HepG2 (cell line): ENCODE measurements at regions not wholly inside any gene's neighbourhood (a gene's known extent, or its start where the extent isn't known, plus 50 kb on each side); places are given as distances from the start of the nearest gene placed in this dataset.

Source experiments
- ATAC-seq: fragments of 200-7000 bp; cut with Tn5 transposase; 3 replicates; pipeline ENCODE4 v1.9.1; 2020; ENCODE audit warnings: mild to moderate bottlenecking, moderate library complexity
- BruUV-seq: library from RNA; stranded (reverse); fragments of 400-500 nt; replicated peaks from 2 replicates; lab custom pipeline; 2021; lab: Mats Ljungman, UMichigan
- CTCF ChIA-PET: fragments of 300-600 bp; formaldehyde crosslinking; extraction: SDS; loops from one replicate; lab custom pipeline; 2021; ENCODE audit warnings: low total read pairs, inconsistent platforms, low intra/inter-chr PET ratio; lab: Yijun Ruan, JAX
- POLR2A ChIA-PET: fragments of 350-600 bp; sonication (Branson Sonifier 250); formaldehyde crosslinking; loops from one replicate; lab custom pipeline; 2020; ENCODE audit warnings: antibody characterized with exemption, inconsistent platforms; lab: Yijun Ruan, JAX
- DNase-seq: peaks from one replicate; pipeline ENCODE4 v3.0.0-alpha.2; 2015; ENCODE audit warnings: low spot score
- FAIRE-seq: peaks from 3 replicates; lab custom pipeline; 2011; peaks lifted over from hg19 to GRCh38; lab: Jason Lieb, UNC
- H2AFZ ChIP-seq: one replicate; pipeline ENCODE4 v1.6.1; 2011; ENCODE audit warnings: low read length, inconsistent platforms
- H3K27ac ChIP-seq: fragments of 300-600 bp; 3 replicates; pipeline ENCODE4 v1.8.0; 2011; ENCODE audit warnings: mixed run types, mild to moderate bottlenecking, mixed read lengths, low read length, inconsistent platforms; ENCODE audit not compliant: insufficient read depth; ENCODE audit errors: extremely low read length
- H3K27me3 ChIP-seq, 2 experiments: fragments of 200-600 bp in 1 of 2; 2 replicates in 1 of 2; 3 replicates in 1 of 2; pipeline versions ENCODE4 v1.6.0 to v1.8.0; 2011; ENCODE audit warnings: low read length in 2 of 2, mild to moderate bottlenecking in 2 of 2, moderate library complexity in 2 of 2, inconsistent platforms in 1 of 2; ENCODE audit not compliant: insufficient read depth in 2 of 2, control insufficient read depth in 1 of 2
- H3K36me3 ChIP-seq, 2 experiments: fragments of 200-600 bp in 1 of 2; replicated peaks in 1 of 2; 2 replicates in 1 of 2; 3 replicates in 1 of 2; pipeline versions ENCODE4 v1.5.1 to v1.8.0; 2011; ENCODE audit warnings: low read length in 2 of 2, inconsistent platforms in 1 of 2; ENCODE audit not compliant: insufficient read depth in 2 of 2, control insufficient read depth in 1 of 2
- H3K4me1 ChIP-seq: 2 replicates; pipeline ENCODE4 v1.5.1; 2012; ENCODE audit warnings: low read length, inconsistent platforms; ENCODE audit not compliant: insufficient read depth
- H3K4me2 ChIP-seq: 2 replicates; pipeline ENCODE4 v1.6.0; 2011; ENCODE audit warnings: low read depth, low read length, inconsistent platforms
- H3K4me3 ChIP-seq, 3 experiments: fragments of 200-600 bp in 1 of 3; sonication (generic), shearing (Covaris generic) in 1 of 3; replicated peaks in 1 of 3; 2 replicates each; pipeline ENCODE4 v1.5.1; 2011 to 2016; ENCODE audit warnings: low read length in 3 of 3, inconsistent platforms in 2 of 3, low read depth in 2 of 3, mild to moderate bottlenecking in 2 of 3, control low read depth in 1 of 3, mixed read lengths in 1 of 3; ENCODE audit not compliant: insufficient read depth in 1 of 3
- H3K79me2 ChIP-seq: one replicate; pipeline ENCODE4 v1.6.1; 2011; ENCODE audit warnings: low read length, inconsistent platforms; ENCODE audit not compliant: insufficient read depth
- H3K9ac ChIP-seq: 2 replicates; pipeline ENCODE4 v1.6.0; 2011; ENCODE audit warnings: mild to moderate bottlenecking, low read depth, low read length, inconsistent platforms; ENCODE audit not compliant: insufficient read depth
- H3K9me3 ChIP-seq: 2 replicates; pipeline ENCODE4 v1.5.1; 2012; ENCODE audit warnings: mild to moderate bottlenecking, low read length
- H4K20me1 ChIP-seq: 2 replicates; pipeline ENCODE4 v1.6.0; 2011; ENCODE audit warnings: inconsistent platforms, mild to moderate bottlenecking, low read length, moderate library complexity; ENCODE audit not compliant: insufficient read depth
- BCL6 ChIP-seq: IDR thresholded peaks from 2 replicates; pipeline ENCODE4 v1.6.1; 2016; ENCODE audit warnings: missing genetic modification reagents, missing compliant biosample characterization
- BORCS8-MEF2B ChIP-seq: sonication (generic); formaldehyde crosslinking; IDR thresholded peaks from 2 replicates; pipeline ENCODE4 v1.8.0; 2022; ENCODE audit warnings: mild to moderate bottlenecking, missing genetic modification reagents
- GTF3A ChIP-seq: sonication (generic); formaldehyde crosslinking; conservative IDR thresholded peaks from 2 replicates; pipeline ENCODE4 v1.4.0; 2020; ENCODE audit warnings: mild to moderate bottlenecking, missing genetic modification reagents
- HNRNPL ChIP-seq: fragments of 200-400 bp; formaldehyde crosslinking; IDR thresholded peaks from 2 replicates; pipeline ENCODE4 v1.6.1; 2017; ENCODE audit warnings: mild to moderate bottlenecking, low read depth, low read length
- HOXD1 ChIP-seq: sonication (generic); formaldehyde crosslinking; IDR thresholded peaks from 2 replicates; pipeline ENCODE4 v1.5.0; 2020; ENCODE audit warnings: missing genetic modification reagents
- NAIF1 ChIP-seq: sonication (generic); formaldehyde crosslinking; IDR thresholded peaks from 2 replicates; pipeline ENCODE4 v1.5.0; 2020; ENCODE audit warnings: mild to moderate bottlenecking, missing genetic modification reagents, borderline replicate concordance
- NONO ChIP-seq, 2 experiments: fragments of 450-650 bp in 1 of 2; sonication (generic) in 1 of 2; formaldehyde crosslinking in 1 of 2; IDR thresholded peaks in 1 of 2; conservative IDR thresholded peaks in 1 of 2; 2 replicates each; pipeline versions ENCODE4 v1.6.1 to v1.8.0; 2017 to 2022; ENCODE audit warnings: mild to moderate bottlenecking in 1 of 2, missing genetic modification reagents in 1 of 2, moderate library complexity in 1 of 2
- TCF12 ChIP-seq, 2 experiments: fragments of 450-650 bp in 1 of 2; sonication (generic) in 1 of 2; formaldehyde crosslinking in 1 of 2; IDR thresholded peaks; 2 replicates each; pipeline versions ENCODE4 v1.6.1 to v1.8.0; 2017 to 2022; ENCODE audit warnings: antibody characterized with exemption in 1 of 2, mild to moderate bottlenecking in 1 of 2, missing genetic modification reagents in 1 of 2, moderate library complexity in 1 of 2
- ZMYM4 ChIP-seq: sonication (generic); formaldehyde crosslinking; IDR thresholded peaks from 2 replicates; pipeline ENCODE4 v1.8.1; 2023; ENCODE audit warnings: mild to moderate bottlenecking, missing genetic modification reagents
- ZNF501 ChIP-seq: sonication (generic); formaldehyde crosslinking; IDR thresholded peaks from 2 replicates; pipeline ENCODE4 v1.5.1; 2020; ENCODE audit warnings: mild to moderate bottlenecking, moderate library complexity, missing genetic modification reagents
- ZNF563 ChIP-seq: sonication (generic); formaldehyde crosslinking; IDR thresholded peaks from 2 replicates; pipeline ENCODE4 v1.8.0; 2022; ENCODE audit warnings: mild to moderate bottlenecking, moderate library complexity, missing genetic modification reagents
- ZNF598 ChIP-seq: sonication (generic); formaldehyde crosslinking; IDR thresholded peaks from 2 replicates; pipeline ENCODE4 v1.5.1; 2020; ENCODE audit warnings: mild to moderate bottlenecking, missing genetic modification reagents, borderline replicate concordance
- WGBS: methylation state at CpG from one replicate; pipeline ENCODE4 v1.1.6; 2017; ENCODE audit warnings: low lambda C conversion rate; 5-methylcytosine and 5-hydroxymethylcytosine counted together
- in situ Hi-C: cut with HindIII; loops from 2 replicates; pipeline ENCODE4 v1.10.0; 2017; ENCODE audit warnings: low pct_unique_long_range_greater_than_20kb; ENCODE audit not compliant: extremely low pct_ligation_motif_present
- intact Hi-C: fragments of 100-400 bp; cut with micrococcal nuclease; formaldehyde crosslinking; loops from one replicate; pipeline ENCODE4 v1.10.0; 2022; ENCODE audit not compliant: unreplicated experiment
- TF ChIP-seq, protein P1 (sequence below): sonication (generic); formaldehyde crosslinking; IDR thresholded peaks from 2 replicates; pipeline ENCODE4 v1.5.0; 2020; ENCODE audit warnings: missing genetic modification reagents, mild to moderate bottlenecking, borderline replicate concordance

GRCh38 chr11:10382518-10382917 is 72.5 kb upstream of the AMPD3 start:
- H2AFZ ChIP-seq: no peak overlapping the region
- TF ChIP-seq GTF3A (CRISPR knock-in tag): no peak
- TF ChIP-seq, protein P1, sequence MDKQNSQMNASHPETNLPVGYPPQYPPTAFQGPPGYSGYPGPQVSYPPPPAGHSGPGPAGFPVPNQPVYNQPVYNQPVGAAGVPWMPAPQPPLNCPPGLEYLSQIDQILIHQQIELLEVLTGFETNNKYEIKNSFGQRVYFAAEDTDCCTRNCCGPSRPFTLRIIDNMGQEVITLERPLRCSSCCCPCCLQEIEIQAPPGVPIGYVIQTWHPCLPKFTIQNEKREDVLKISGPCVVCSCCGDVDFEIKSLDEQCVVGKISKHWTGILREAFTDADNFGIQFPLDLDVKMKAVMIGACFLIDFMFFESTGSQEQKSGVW (CRISPR knock-in tag): no peak
- TF ChIP-seq HOXD1: no peak
- TF ChIP-seq ZNF501 (CRISPR knock-in tag): no peak
- TF ChIP-seq ZNF563 (CRISPR knock-in tag): no peak
- no peak for TF ChIP-seq BORCS8-MEF2B (CRISPR knock-in tag)
- TF ChIP-seq TCF12 (IDR thresholded peaks at IDR 0.05): no peak
- TF ChIP-seq TCF12 (CRISPR knock-in tag; IDR thresholded peaks at IDR 0.05): no peak
- TF ChIP-seq HNRNPL: no peak
- no peak for TF ChIP-seq ZNF598 (CRISPR knock-in tag)
- TF ChIP-seq NONO (IDR thresholded peaks at IDR 0.05): no peak
- TF ChIP-seq NONO (CRISPR knock-in tag; conservative IDR thresholded peaks at IDR 0.05): no peak
- no peak for TF ChIP-seq ZMYM4 (CRISPR knock-in tag)
- no peak for TF ChIP-seq BCL6
- no peak for TF ChIP-seq NAIF1 (CRISPR knock-in tag)
- DNase-seq (no peak), FAIRE-seq (no peak), ATAC-seq (no peak)
- H3K4me2 ChIP-seq: no peak overlapping the region
- 34% methylated on average over 6 of the region's 6 CpGs for WGBS
- H3K4me3 ChIP-seq: no peak overlapping the region
- intact Hi-C loops (no loop called here), in situ Hi-C loops (no loop called here)
- H4K20me1 ChIP-seq: no peaks in the 10 kb centered on the region
- no peak overlapping the region for H3K27ac ChIP-seq
- no peak overlapping the region for H3K9ac ChIP-seq
- ChIA-PET POLR2A (no interaction called here), CTCF (no interaction called here)
- peaks cover 0 to 10% of the 10 kb centered on the region in 2 experiments; a peak in 1 of 5 replicates for H3K27me3 ChIP-seq
- no TSS peak for BruUV-seq
- H3K79me2 ChIP-seq: no peaks in the 10 kb centered on the region
- no peaks in the 10 kb centered on the region for H3K36me3 ChIP-seq
- no peaks in the 10 kb centered on the region for H3K4me1 ChIP-seq
- H3K9me3 ChIP-seq: no peaks in the 10 kb centered on the region
